IMR-90 (cell line): ENCODE measurements at regions not wholly inside any gene's neighbourhood (a gene's known extent, or its start where the extent isn't known, plus 50 kb on each side); places are given as distances from the start of the nearest gene placed in this dataset.

Experiments
- ATAC-seq: fragments of 200-7000 bp; cut with Tn5 transposase; 2 replicates; pipeline ENCODE4 v1.9.1; 2020; ENCODE audit warnings: low read depth, mild to moderate bottlenecking, moderate library complexity
- BruUV-seq: library from RNA; stranded (reverse); fragments of 400-500 nt; replicated peaks from 2 replicates; lab custom pipeline; 2021; lab: Mats Ljungman, UMichigan
- CTCF ChIA-PET: fragments of 300-600 bp; formaldehyde crosslinking; extraction: SDS; loops from one replicate; lab custom pipeline; 2021; ENCODE audit warnings: antibody characterized with exemption; lab: Yijun Ruan, JAX
- POLR2A ChIA-PET: fragments of 300-600 bp; sonication (Branson Sonifier 250); formaldehyde crosslinking; loops from one replicate; lab custom pipeline; 2022; ENCODE audit warnings: antibody characterized with exemption; ENCODE audit not compliant: unreplicated experiment; lab: Charles Lee
- DNase-seq: peaks from one replicate; pipeline ENCODE4 v3.0.0; 2013
- H2AFZ ChIP-seq: replicated peaks from 2 replicates; pipeline ENCODE3; 2013; ENCODE audit warnings: low read length, mild to moderate bottlenecking; ENCODE audit not compliant: poor library complexity
- H2AK5ac ChIP-seq: 2 replicates; pipeline ENCODE4 v1.6.1; 2013; ENCODE audit warnings: low read depth, low read length, inconsistent platforms
- H2AK9ac ChIP-seq: replicated peaks from 2 replicates; pipeline ENCODE3; 2013; ENCODE audit warnings: mild to moderate bottlenecking, low read depth, low read length, moderate library complexity; ENCODE audit not compliant: poor library complexity
- H2BK120ac ChIP-seq: 2 replicates; pipeline ENCODE4 v1.6.1; 2013; ENCODE audit warnings: low read depth, low read length, inconsistent platforms
- H2BK15ac ChIP-seq: 3 replicates; pipeline ENCODE4 v1.6.1; 2013; ENCODE audit warnings: low read depth, low read length, inconsistent platforms
- H2BK20ac ChIP-seq: 2 replicates; pipeline ENCODE4 v1.6.1; 2013; ENCODE audit warnings: low read depth, mild to moderate bottlenecking, inconsistent platforms, low read length, moderate library complexity
- H2BK5ac ChIP-seq: 2 replicates; pipeline ENCODE4 v1.6.1; 2013; ENCODE audit warnings: mild to moderate bottlenecking, low read depth, low read length, inconsistent platforms; ENCODE audit not compliant: poor library complexity, severe bottlenecking
- H3K14ac ChIP-seq: replicated peaks from 2 replicates; pipeline ENCODE4 v1.6.1; 2013; ENCODE audit warnings: low read depth, low read length, inconsistent platforms
- H3K18ac ChIP-seq: 2 replicates; pipeline ENCODE4 v1.6.1; 2013; ENCODE audit warnings: low read depth, low read length, control low read depth
- H3K23ac ChIP-seq: 2 replicates; pipeline ENCODE4 v1.6.1; 2013; ENCODE audit warnings: low read depth, low read length, inconsistent platforms
- H3K27ac ChIP-seq: 2 replicates; pipeline ENCODE4 v1.5.1; 2013; ENCODE audit warnings: mild to moderate bottlenecking, control low read depth, low read length; ENCODE audit not compliant: insufficient read depth
- H3K27me3 ChIP-seq: 2 replicates; pipeline ENCODE4 v1.6.1; 2013; ENCODE audit warnings: low read length; ENCODE audit not compliant: control insufficient read depth, insufficient read depth
- H3K36me3 ChIP-seq: 2 replicates; pipeline ENCODE4 v1.6.1; 2013; ENCODE audit warnings: low read length, mixed read lengths; ENCODE audit not compliant: control insufficient read depth, insufficient read depth
- H3K4ac ChIP-seq: 2 replicates; pipeline ENCODE4 v1.6.1; 2013; ENCODE audit warnings: low read depth, low read length, inconsistent platforms
- H3K4me1 ChIP-seq: 2 replicates; pipeline ENCODE4 v1.6.1; 2013; ENCODE audit warnings: low read length, mixed read lengths; ENCODE audit not compliant: control insufficient read depth, insufficient read depth
- H3K4me2 ChIP-seq: 2 replicates; pipeline ENCODE4 v1.6.1; 2013; ENCODE audit warnings: low read depth, mild to moderate bottlenecking, control low read depth, low read length, moderate library complexity
- H3K4me3 ChIP-seq: 2 replicates; pipeline ENCODE4 v1.5.1; 2013; ENCODE audit warnings: low read depth, mild to moderate bottlenecking, control low read depth, low read length, moderate library complexity; ENCODE audit not compliant: insufficient read depth
- H3K56ac ChIP-seq: 2 replicates; pipeline ENCODE4 v1.6.1; 2013; ENCODE audit warnings: low read length, inconsistent platforms; ENCODE audit not compliant: insufficient read depth; ENCODE audit errors: extremely low read depth
- H3K79me1 ChIP-seq, 2 experiments: 2 replicates each; pipeline ENCODE4 v1.6.1; 2013; ENCODE audit warnings: low read length in 2 of 2, inconsistent platforms in 1 of 2, low read depth in 1 of 2
- H3K9ac ChIP-seq: 2 replicates; pipeline ENCODE4 v1.6.1; 2013; ENCODE audit warnings: low read depth, low read length, control low read depth
- H3K9me1 ChIP-seq: 2 replicates; pipeline ENCODE4 v1.6.1; 2013; ENCODE audit warnings: low read length, inconsistent platforms; ENCODE audit not compliant: insufficient read depth
- H3K9me3 ChIP-seq: 2 replicates; pipeline ENCODE4 v1.6.1; 2013; ENCODE audit warnings: low read length; ENCODE audit not compliant: control insufficient read depth, insufficient read depth
- H4K20me1 ChIP-seq: 2 replicates; pipeline ENCODE4 v1.6.1; 2013; ENCODE audit warnings: low read length, inconsistent platforms; ENCODE audit not compliant: insufficient read depth
- H4K5ac ChIP-seq: 2 replicates; pipeline ENCODE4 v1.6.1; 2013; ENCODE audit warnings: mild to moderate bottlenecking, low read depth, low read length, control low read depth
- H4K8ac ChIP-seq, 2 experiments: 2 replicates each; pipeline ENCODE4 v1.6.1; 2013; ENCODE audit warnings: low read depth in 2 of 2, low read length in 2 of 2, control low read depth in 1 of 2, inconsistent platforms in 1 of 2
- H4K91ac ChIP-seq: 2 replicates; pipeline ENCODE4 v1.6.1; 2013; ENCODE audit warnings: low read depth, low read length, inconsistent platforms; ENCODE audit not compliant: insufficient read depth
- ELK1 ChIP-seq: fragments of 150-350 bp; IDR thresholded peaks from 2 replicates; pipeline ENCODE4 v1.6.1; 2016; ENCODE audit warnings: low read depth, mild to moderate bottlenecking, low read length, moderate library complexity, borderline replicate concordance
- NFE2L2 ChIP-seq: fragments of 150-350 bp; IDR thresholded peaks from 2 replicates; pipeline ENCODE4 v1.6.1; 2016; ENCODE audit warnings: low read depth, mild to moderate bottlenecking, low read length
- POLR2A ChIP-seq: IDR thresholded peaks from 2 replicates; pipeline ENCODE4 v1.6.1; 2012; ENCODE audit warnings: mild to moderate bottlenecking, low read depth, low read length
- RCOR1 ChIP-seq: IDR thresholded peaks from 2 replicates; pipeline ENCODE4 v1.6.1; 2012; ENCODE audit warnings: mild to moderate bottlenecking, low read length, improper control_type of control experiment; ENCODE audit not compliant: insufficient replicate concordance
- SMC3 ChIP-seq: fragments of 150-350 bp; IDR thresholded peaks from 2 replicates; pipeline ENCODE4 v1.6.1; 2016; ENCODE audit warnings: low read depth, mild to moderate bottlenecking, antibody characterized with exemption, low read length, moderate library complexity
- WGBS, 2 experiments: methylation state at CpG; one replicate each; pipeline versions ENCODE4 v1.1.5 to v1.1.7; 2013; ENCODE audit warnings: missing lambda C conversion rate in 2 of 2; ENCODE audit not compliant: insufficient read length in 1 of 2; ENCODE audit errors: extremely low coverage in 2 of 2; 5-methylcytosine and 5-hydroxymethylcytosine counted together
- dilution Hi-C: fragments of 300-500 bp; cut with HindIII; formaldehyde crosslinking; loops from one replicate; pipeline ENCODE4 v1.14.3; 2018; ENCODE audit warnings: low sequenced_read_pairs; ENCODE audit not compliant: unreplicated experiment
- in situ Hi-C: fragments of 300-500 bp; cut with MboI; formaldehyde crosslinking; loops from 3 replicates; pipeline ENCODE4 v1.14.3; 2019; ENCODE audit warnings: low sequenced_read_pairs, inconsistent platforms, mixed read lengths
- intact Hi-C: fragments of 100-400 bp; cut with micrococcal nuclease; formaldehyde crosslinking; loops from 2 replicates; pipeline ENCODE4 v1.10.0; 2022

- Histone ChIP-seq H2BK120ac (no peak overlapping the region), H4K8ac (no peak overlapping the region), H3K4me2 (no peak overlapping the region), H2AFZ (no peak overlapping the region), H3K36me3 (no peaks in the 10 kb centered on the region), H3K9ac (no peak overlapping the region), H3K9me1 (no peaks in the 10 kb centered on the region), H4K5ac (no peak overlapping the region), H3K4me3 (no peak overlapping the region), H3K14ac (no peak overlapping the region), H2AK9ac (no peak overlapping the region), H3K4me1 (no peaks in the 10 kb centered on the region; the same call in 1 of the 2 replicates), H2AK5ac (no peak overlapping the region), H3K23ac (no peak overlapping the region), H3K9me3 (0 out of 2 replicates have a peak, but pooled peaks cover 2% of the 10 kb centered on the region), H3K27ac (no peak overlapping the region), H3K56ac (no peak overlapping the region), H3K27me3 (no peaks in the 10 kb centered on the region), H3K18ac (no peak overlapping the region), H2BK15ac (no peak overlapping the region), H2BK20ac (no peak overlapping the region), H3K79me1 (no peaks in the 10 kb centered on the region), H2BK5ac (no peak overlapping the region), H4K91ac (no peak overlapping the region), H4K20me1 (no peaks in the 10 kb centered on the region), H3K4ac (no peak overlapping the region)
- ATAC-seq (no peak), DNase-seq (no peak)
- TF ChIP-seq RCOR1 = no peak
- no peak for TF ChIP-seq ELK1
- no peak for TF ChIP-seq NFE2L2
- no peak for TF ChIP-seq POLR2A
- TF ChIP-seq SMC3 = no peak
- POLR2A ChIA-PET = no interaction called here
- intact Hi-C loops = no loop called here
- WGBS, 2 experiments = no CpG with 5 or more reads among the region's 1 CpG
- in situ Hi-C loops = no loop called here
- CTCF ChIA-PET = no interaction called here
- dilution Hi-C loops = no loop called here
- BruUV-seq = no TSS peak
Observed at GRCh38 chr9:89955626-89956025, 350.8 kb downstream of the GADD45G start.
